Medulla oblongata (tissue), 1 donor: ENCODE measurements at regions not wholly inside any gene's neighbourhood (a gene's known extent, or its start where the extent isn't known, plus 50 kb on each side); places are given as distances from the start of the nearest gene placed in this dataset.
"Not testable (repeated sequence)": the region's sequence is repeated elsewhere in the genome, so short reads cannot be mapped to it uniquely, and the experiment has no call there.

Experiments
- DNase-seq: peaks from one replicate; pipeline ENCODE4 v3.0.0-alpha.2; 2015; ENCODE audit errors: extremely low spot score

DNA sequence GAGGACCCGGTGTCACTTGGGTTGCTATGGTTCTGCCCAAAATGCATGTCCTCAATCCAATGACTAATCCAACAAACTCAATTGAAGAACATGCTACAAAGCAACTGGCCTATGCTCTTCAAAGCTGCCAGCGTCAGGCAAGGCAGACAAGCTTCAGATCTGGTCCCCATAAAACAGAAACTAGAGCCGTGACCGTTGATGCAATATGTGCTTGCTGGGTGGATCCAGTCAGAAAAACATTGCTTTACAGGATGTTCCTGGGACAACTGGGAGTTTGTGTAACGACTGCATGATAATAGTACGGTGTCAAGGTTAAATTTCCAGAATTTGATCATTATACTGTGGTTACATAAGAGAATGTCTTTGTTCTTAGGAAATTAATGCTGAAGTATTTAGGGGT lies 120.7 kb upstream of the CTBP2 start:
- DNase-seq: no peak

DNA sequence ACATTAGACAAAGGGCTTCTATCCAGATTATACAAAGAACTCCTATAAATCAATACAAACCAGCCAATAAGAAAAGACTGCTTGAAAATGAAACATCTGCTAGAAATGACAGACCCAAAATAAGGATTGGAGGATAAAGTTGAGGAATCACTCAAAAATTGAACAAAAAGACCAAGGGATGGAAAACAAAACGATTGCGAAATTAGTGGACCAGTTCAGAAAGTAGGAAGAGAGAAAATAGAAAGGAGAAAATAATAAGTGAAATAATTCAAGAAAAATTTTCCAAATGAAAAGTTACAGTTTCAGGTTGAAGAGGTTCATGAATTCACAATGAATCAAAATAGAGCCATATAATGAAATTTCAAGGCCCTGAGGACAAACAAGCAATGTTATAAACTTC lies 115.8 kb upstream of the CTBP2 start:
- DNase-seq: no peak

DNA sequence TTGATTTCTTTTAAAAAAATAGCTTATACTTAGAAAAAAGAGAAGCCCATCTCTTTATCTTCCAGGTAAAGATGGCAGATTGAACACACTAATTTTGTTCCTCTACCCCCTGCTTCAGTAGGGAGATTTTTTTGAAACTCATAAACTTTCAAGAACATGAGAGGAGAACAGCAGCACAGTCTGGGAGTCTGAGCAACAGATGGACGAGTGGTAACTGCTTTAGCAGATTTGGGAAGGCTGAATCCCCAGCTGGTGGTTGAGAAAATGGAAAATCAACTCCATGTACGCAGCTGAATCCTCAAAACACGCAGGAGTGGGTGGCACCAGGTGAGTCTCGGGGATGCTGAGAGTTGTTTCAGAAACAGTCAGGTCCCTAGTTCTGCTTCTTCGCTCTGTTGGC lies 114.6 kb upstream of the CTBP2 start:
- no peak for DNase-seq

DNA sequence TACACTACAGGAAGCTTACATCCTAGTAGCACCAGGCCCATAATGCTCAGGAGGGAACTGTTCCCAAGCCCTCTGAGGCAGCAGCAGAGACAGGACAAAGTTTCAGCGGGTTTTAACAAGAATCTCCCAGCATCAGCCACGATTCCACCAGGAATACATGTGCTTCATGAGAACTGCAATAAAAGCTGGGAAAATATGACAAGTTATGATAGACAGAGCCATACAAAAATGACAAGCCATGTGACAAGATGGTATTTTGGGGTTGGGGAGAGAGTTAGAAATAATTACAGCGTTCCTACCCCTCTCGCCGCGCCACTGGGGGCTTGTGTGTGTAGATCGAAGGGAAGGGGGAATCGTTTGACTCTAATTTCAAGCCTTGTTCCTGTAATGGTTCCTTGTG lies 112.7 kb upstream of the CTBP2 start:
- DNase-seq: no peak

DNA sequence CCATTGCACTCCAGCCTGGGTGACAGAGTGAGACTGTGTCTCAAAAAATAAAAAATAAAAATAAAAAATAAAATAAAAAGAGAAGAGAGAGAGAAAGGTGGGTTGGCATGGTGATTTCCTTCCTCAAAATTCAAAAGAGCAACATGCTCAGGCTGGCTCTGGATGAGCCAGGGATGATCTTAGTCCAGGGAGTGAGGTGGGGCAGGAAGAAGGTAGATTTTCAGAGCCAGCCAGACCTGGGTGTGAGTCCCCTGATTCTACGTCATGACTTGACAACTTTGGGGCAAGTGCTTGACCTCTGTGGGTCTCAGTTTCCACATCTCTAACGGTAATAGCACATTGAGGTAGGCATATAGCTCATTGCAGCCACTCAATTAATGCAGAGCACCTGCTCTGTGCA lies 109.4 kb upstream of the CTBP2 start:
- no peak for DNase-seq

DNA sequence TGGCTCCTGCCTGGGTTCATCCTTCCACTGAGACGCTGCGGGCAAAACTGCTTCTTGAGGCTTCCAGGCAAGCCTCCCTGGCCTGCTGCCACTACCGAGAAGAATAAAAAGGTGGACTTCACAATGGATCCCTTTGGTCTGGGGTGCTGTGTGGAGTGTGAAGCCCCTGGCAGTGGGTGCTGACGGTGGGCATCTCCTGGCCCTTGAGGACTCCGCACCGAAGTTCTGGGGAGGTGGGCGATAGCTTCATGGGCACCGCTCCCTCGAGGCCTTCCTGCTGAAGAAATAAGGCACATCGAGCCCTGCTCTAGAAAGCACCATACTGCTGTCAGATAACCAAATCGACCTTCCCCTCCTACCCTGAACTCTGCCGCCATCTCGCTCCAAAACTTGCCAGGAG lies 106.6 kb upstream of the CTBP2 start:
- DNase-seq: no peak

DNA sequence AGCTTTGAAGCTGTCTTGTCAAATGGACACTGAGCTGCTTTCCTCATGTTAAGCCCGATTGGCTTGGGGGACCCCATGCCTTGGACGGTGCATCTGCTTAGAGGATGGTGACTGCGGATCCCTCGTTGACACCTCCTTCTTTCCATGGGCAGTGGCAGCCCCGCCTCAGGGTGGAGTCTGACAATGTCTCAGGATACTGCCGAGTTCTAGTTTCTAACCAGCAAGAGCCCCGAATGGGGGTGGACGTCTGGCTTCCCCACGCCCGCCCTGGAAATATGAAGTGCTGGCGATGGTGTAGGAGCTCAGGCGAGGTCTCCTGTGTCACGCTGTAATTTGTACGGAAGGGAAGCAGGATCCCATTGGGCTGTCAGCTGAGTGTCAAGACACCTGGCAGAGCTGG lies 106.2 kb upstream of the CTBP2 start:
- no peak for DNase-seq

DNA sequence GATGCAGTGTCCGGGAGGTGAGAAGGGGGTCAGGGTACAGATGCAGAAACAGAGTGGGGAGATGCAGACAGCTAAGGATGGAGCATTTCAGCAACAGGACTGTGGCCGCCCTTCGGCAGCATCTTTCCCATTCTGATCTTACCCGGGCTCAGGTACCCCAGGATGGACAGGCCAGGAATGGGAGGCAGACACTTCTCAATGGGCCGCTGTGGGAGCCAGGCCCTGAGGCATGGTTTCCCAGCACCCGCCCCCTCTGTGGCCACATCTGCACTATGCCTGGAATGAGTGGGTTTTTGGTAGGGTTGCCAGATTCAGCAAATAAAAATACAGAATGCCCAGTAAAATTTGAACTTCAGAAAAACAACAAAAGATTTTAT lies 105.2 kb upstream of the CTBP2 start:
- DNase-seq: no peak

DNA sequence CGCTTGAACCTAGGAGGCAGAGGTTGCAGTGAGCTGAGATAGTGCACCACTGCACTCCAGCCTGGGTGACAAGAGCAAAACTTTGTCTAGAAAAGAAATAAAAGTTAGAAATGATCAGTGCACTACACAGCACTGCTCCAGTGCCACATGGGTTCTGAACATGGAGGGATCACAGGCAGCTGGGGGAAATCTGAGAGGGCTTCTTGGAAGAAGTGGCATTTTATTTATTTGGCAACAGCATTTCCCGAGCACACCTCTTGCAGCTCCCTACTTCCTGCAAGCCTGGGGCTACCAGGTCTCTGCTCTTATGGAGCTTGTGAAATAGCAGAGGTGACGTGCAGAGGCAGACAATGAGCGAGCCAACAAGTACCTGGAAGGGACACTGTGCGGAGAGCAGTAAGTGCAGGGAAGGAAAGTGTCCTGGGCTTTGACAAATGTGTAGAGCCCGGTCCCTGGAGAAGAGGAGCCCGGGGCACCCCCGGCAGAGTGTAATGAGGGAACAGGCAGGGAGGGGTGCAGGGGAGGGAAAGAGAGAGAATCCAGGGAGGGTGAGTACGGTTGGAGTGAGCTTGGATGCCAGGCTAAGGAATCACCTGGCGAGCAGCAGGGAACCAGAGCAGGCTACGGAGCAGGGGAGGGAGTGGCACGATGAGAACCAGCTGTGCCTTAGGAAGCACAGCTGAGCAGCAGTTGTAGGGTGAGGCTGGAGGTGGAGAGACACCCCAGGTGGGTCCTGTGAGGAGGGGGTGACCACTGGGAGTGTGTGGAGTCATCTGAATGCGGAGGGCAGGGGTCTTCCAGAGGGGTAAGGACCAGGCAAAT lies 104.6 kb upstream of the CTBP2 start:
- no peak for DNase-seq

DNA sequence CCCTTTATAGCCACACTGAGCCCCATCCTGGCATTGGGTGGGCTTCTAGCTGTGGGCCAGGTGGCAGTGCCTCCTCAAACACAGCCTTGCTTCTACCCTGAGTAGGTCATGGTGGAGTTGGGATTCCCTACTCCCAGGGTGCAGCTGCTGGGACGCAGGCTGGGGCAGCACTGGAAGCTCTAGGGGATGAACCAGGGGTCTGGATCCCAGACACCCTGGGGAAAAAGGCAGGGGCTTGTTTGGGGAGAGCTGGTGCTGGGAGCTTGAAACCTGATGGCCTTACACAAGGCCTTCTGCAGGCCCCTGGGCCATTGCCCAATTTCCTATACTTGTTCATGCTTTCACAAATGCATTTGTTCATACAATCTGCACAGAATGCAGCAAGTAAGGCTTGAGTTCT lies 103.7 kb upstream of the CTBP2 start:
- no peak for DNase-seq

DNA sequence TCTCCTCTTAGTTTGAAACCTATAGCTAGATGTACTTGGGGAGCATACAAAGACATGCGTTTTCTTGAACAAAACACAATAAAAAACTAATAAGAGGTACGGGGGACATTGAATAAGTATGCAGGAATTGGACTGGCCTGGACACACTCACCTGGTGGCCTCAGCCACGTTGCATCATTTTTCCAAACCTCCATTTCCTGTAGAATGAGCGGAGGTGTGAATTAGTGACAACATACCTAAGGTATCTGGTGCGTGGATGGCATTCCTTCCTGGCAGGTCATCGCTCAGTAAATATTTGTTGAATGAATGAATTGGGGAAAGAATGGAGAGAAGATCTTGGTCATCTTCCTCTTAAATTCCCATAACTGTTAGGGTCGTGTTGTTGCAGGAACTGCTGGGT lies 103.2 kb upstream of the CTBP2 start:
- no peak for DNase-seq

DNA sequence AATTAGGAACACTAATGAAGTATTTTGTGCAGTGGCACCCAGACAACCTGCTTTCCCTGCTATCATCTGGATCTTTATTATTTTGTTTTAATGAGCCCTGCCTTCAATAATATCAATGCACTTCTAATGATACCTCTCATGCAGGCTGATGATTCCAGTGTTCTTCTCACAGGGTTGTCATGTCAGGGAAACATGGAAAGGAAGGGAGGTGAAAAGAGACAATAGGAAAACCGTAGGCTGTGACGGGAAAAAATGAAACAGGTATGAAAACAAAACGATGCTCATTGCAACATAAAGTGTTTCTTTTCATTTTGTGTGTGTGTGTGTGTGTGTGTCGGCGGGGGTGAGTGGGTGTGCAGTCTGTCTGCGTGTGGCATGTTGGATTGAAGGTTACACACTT lies 102.6 kb upstream of the CTBP2 start:
- DNase-seq: no peak

DNA sequence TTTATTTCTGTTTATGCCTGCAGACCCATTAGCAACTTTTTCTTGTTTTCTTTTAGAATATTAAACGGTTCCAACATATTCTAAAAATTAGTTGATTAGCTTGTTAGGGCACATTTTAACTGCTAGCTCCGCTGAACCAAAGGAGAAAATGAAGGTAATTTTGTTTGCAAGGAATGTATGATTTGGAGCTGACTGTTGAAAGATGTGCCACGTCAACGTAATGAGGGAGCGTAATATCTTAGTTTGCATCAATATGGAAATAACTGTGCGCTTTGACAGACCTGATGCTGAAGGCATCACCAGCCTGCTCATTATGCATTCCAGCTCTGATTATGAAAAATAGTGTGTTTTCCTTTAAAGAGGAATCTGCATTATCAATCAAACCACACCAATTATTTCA lies 102.0 kb upstream of the CTBP2 start:
- no peak for DNase-seq

DNA sequence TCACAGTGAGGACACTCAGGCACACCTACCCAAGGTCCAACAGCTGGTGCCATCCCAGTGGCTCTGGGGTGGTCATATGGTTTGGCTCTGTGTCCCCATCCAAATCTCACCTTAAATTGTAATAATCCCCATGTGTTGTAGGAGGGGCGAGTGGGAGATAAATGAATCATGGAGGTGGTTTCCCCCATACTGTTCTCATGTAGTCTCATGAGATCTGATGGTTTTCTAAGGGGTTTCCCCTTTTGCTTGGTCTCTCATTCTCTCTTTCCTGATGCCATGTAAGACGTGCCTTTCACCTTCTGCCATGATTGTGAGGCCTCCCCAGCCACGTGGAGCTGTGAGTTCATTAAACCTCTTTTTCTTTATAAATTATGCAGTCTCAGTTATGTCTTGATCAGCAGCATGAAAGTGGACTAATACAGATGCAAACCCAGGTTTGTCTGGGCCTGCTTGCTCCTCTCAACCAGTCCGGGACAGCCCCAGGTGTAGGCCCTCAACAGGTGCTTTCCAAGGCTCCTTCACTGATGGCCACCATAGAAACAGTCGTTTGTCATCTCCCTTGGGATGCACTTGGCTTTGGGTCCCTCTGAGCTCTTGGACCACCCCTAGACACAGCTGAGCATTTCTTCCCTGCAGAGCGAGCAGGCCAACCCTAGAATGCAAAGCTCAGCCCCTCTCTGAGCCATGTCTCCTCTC lies 101.3 kb upstream of the CTBP2 start:
- DNase-seq: no peak

DNA sequence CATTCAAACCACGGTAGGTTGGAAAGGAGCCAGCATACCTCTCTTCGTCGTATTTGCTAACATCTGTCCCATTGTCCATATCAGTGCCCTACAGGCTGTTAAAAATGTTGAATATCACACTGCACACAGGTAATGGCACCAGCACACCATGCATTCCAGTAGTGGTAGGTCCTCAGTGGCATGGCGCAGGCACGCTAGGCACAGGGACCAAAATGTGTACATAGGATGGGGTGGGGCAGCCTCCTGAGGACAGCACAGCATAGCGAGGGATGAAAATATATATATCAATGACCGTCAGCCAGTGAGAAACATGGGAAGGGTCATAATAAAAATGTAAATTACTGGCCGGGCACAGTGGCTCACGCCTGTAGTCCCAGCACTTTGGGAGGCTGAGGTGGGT lies 99.9 kb upstream of the CTBP2 start:
- DNase-seq: no peak

DNA sequence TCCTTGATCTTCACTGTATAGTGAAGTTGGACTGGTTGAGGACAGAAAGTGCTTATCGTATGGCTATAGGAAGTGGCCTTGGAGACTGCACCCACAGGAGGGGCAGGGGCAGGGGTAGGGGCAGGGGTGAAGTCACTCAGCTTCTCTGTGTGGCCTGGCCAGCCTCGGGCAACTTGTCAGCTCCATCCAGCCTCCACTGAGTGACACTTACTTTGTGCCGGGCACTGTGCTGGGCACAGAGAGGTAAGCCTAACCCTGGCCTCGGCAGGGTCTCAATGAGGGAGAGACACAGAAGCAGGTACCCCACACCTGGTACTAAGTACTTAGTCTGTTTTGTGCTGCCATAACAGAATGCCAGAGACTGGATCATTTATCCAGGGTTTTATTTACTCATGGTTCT lies 99.3 kb upstream of the CTBP2 start:
- DNase-seq: no peak

DNA sequence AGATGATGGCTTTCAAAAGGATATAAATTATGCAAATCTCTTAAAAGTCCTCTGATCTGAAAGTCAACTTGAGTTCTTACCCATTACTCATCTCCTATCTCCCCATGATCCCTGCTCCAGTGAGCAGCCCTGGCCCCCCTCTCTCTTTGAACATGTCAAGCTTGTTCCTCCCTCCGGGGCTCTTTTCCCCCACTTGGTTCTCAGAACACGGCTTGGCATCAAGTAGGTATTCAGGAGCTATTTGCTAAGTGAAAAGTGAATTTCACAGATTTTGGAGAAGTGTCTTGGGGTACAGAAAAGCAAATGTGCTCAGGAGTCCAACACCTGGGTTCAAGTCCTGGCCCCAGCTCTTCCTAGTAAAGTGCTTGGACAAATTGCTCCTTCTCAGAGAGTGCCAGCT lies 98.3 kb upstream of the CTBP2 start:
- no peak for DNase-seq

DNA sequence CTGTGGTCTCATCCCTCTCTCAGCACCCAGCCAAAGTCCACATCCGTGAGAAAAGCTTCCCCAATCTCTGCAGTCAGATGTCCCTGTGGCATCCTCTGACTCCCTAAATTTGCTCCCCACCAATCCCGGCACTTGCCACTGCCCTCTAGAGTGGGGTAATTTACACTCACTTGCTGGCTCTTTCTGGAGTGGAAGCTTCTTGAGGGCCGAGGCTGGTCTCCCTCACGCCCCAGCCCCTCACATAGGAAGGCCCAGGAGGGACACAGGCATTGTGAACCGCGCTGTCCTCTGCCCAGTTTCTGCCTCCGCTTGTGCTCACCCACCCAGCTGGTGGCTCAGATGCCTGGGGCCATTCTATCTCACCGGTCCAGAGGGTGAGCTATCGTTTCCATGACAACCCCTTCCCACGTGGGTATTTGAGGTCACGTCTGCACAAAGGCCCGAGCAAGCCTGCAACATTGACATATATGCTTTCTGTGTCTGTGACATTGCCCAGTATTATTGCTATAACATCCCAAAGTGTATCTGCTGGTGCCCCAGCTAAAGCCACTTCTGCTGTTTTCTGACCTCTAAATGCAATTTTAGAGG lies 97.3 kb upstream of the CTBP2 start:
- DNase-seq: no peak

DNA sequence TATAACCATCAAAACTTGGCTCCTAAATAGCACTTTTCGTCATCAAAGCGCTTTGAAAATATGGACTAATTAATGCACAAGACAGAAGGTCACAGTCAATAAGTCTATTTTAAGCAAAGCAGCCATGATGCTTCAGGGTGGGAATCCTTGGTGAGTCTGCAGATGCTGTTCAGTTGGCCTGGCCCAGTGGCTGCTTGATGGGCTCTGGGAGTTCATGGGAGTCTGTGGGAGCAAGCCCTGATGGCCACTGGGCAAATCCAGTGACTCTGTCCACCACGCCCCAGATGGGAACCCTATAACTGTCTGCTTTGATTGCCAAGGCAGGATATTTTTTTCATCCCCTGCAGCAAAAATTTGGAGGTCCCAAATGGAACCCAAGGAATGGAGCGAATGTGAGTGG lies 95.7 kb upstream of the CTBP2 start:
- no peak for DNase-seq

DNA sequence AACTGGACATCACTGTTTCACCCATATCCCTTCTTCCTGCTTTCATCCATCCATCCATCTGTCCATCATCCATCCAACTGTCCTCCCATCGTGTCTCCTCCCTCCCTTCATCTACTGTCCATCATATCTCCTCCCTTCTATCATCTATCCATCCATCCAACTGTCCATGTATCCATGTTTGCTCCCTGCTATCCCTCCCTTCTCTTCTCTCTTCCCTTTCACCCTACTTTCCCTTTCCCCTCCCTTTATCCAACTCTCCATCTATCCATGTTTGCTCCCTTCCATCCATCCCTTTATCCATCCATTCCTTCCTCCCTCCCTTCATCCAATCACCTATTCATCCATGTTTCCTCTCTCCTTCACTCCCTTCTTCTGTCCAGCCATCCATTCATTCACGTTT lies 92.6 kb upstream of the CTBP2 start:
- no peak for DNase-seq

DNA sequence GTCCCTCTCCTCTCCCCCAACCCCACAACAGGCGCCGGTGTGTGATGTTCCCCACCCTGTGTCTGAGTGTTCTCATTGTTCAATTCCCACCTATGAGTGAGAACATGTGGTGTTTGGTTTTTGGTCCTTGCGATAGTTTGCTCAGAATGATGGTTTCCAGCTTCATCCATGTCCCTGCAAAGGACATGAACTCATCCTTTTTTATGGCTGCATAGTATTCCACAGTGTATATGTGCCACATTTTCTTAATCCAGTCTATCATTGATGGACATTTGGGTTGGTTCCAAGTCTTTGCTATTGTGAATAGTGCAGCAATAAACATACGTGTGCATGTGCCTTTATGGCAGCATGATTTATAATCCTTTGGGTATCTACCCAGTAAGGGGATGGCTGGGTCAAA lies 90.5 kb upstream of the CTBP2 start:
- not testable (repeated sequence) for DNase-seq

DNA sequence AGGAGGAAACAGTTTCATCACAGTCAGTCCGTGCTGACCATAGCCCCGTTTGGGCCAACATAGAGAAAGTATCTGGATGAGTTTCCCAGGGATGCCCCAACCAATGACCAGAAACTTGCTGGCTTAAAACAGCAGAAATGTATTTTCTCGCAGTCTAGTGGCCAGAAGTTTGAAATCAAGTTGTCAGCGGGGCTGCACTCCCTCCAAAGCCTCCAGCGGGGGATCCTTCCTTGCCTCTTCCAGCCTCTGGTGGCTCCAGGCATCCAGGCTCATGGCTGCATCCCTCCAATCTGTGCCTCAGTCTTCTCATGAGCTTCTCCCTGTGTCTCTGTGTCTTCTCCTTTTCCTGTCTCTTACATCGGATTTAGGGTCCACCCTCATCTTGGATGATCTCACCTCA lies 89.6 kb upstream of the CTBP2 start:
- no peak for DNase-seq

DNA sequence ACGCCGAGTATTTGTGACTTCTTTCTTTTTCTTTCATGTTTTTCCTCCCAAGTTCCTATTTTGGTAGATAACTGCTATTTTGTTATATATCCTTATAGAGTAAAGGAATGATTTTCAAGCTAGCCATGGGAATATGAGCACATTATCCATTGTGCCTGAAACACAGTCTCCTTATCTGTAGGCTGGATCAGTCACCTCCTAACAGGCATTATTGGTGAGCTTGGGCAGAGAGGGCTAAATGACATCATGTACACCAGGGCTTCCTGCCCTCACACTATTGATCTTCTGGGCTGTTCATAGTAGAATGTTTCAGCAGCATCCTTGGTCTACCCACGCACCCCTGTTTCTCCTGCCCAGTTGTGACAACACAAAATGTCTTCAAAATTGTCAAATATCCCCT lies 88.1 kb upstream of the CTBP2 start:
- no peak for DNase-seq
